Astrocyte (in vitro differentiated cells and primary cell): ENCODE measurements at regions not wholly inside any gene's neighbourhood (a gene's known extent, or its start where the extent isn't known, plus 50 kb on each side); places are given as distances from the start of the nearest gene placed in this dataset.

ENCODE experiments used
- DNase-seq: peaks from one replicate; pipeline ENCODE4 v3.0.0-alpha.2; 2010; ENCODE audit warnings: low read depth
- FAIRE-seq: peaks from 2 replicates; lab custom pipeline; 2011; peaks lifted over from hg19 to GRCh38; lab: Jason Lieb, UNC
- H2AFZ ChIP-seq: 2 replicates; pipeline ENCODE4 v1.6.0; 2012; ENCODE audit warnings: low read depth, low read length, inconsistent platforms
- H3K27ac ChIP-seq: 2 replicates; pipeline ENCODE4 v1.5.1; 2011; ENCODE audit warnings: low read depth, low read length, inconsistent platforms
- H3K27me3 ChIP-seq: 2 replicates; pipeline ENCODE4 v1.6.0; 2011; ENCODE audit warnings: low read length, inconsistent platforms; ENCODE audit not compliant: insufficient read depth
- H3K36me3 ChIP-seq: 2 replicates; pipeline ENCODE4 v1.5.1; 2011; ENCODE audit warnings: low read length, inconsistent platforms; ENCODE audit not compliant: insufficient read depth
- H3K4me1 ChIP-seq: 2 replicates; pipeline ENCODE4 v1.5.1; 2011; ENCODE audit warnings: low read length, inconsistent platforms; ENCODE audit not compliant: insufficient read depth
- H3K4me2 ChIP-seq: 2 replicates; pipeline ENCODE4 v1.6.0; 2012; ENCODE audit warnings: low read length, inconsistent platforms
- H3K4me3 ChIP-seq: 2 replicates; pipeline ENCODE4 v1.5.1; 2011; ENCODE audit warnings: low read depth, mild to moderate bottlenecking, low read length, inconsistent platforms; ENCODE audit not compliant: insufficient read depth
- H3K79me2 ChIP-seq: 2 replicates; pipeline ENCODE4 v1.6.0; 2012; ENCODE audit warnings: mild to moderate bottlenecking, low read length, inconsistent platforms; ENCODE audit not compliant: insufficient read depth
- H3K9ac ChIP-seq: 2 replicates; pipeline ENCODE4 v1.6.0; 2012; ENCODE audit warnings: mild to moderate bottlenecking, low read length, inconsistent platforms
- H3K9me3 ChIP-seq: 2 replicates; pipeline ENCODE4 v1.5.1; 2012; ENCODE audit warnings: low read depth, mild to moderate bottlenecking, low read length, inconsistent platforms; ENCODE audit not compliant: insufficient read depth
- H4K20me1 ChIP-seq: 2 replicates; pipeline ENCODE4 v1.6.0; 2012; ENCODE audit warnings: low read length, inconsistent platforms; ENCODE audit not compliant: insufficient read depth
- H3K27ac Mint-ChIP-seq: one replicate; pipeline ENCODE4 v1.8.0; 2021; ENCODE audit warnings: mild to moderate bottlenecking, mixed read lengths; ENCODE audit not compliant: unreplicated experiment
- H3K27me3 Mint-ChIP-seq: one replicate; pipeline ENCODE4 v1.8.0; 2021; ENCODE audit warnings: low read depth, mixed read lengths; ENCODE audit not compliant: unreplicated experiment
- H3K36me3 Mint-ChIP-seq: one replicate; pipeline ENCODE4 v1.8.0; 2021; ENCODE audit warnings: low read depth, mixed read lengths; ENCODE audit not compliant: unreplicated experiment
- H3K4me1 Mint-ChIP-seq: one replicate; pipeline ENCODE4 v1.8.0; 2021; ENCODE audit warnings: low read depth, mixed read lengths; ENCODE audit not compliant: unreplicated experiment
- H3K4me3 Mint-ChIP-seq: one replicate; pipeline ENCODE4 v1.8.0; 2021; ENCODE audit warnings: mild to moderate bottlenecking, moderate library complexity, mixed read lengths; ENCODE audit not compliant: unreplicated experiment
- H3K9me3 Mint-ChIP-seq: one replicate; pipeline ENCODE4 v1.8.0; 2021; ENCODE audit warnings: mild to moderate bottlenecking, mixed read lengths; ENCODE audit not compliant: unreplicated experiment
- CTCF ChIP-seq: IDR thresholded peaks from 2 replicates; pipeline ENCODE4 v1.5.1; 2011; ENCODE audit warnings: low read depth, mild to moderate bottlenecking, inconsistent platforms, low read length, moderate library complexity; ENCODE audit not compliant: insufficient read depth
- EZH2 ChIP-seq: IDR thresholded peaks from 2 replicates; pipeline ENCODE4 v1.6.1; 2012; ENCODE audit warnings: mild to moderate bottlenecking, low read length, inconsistent platforms; ENCODE audit not compliant: insufficient read depth

DNA sequence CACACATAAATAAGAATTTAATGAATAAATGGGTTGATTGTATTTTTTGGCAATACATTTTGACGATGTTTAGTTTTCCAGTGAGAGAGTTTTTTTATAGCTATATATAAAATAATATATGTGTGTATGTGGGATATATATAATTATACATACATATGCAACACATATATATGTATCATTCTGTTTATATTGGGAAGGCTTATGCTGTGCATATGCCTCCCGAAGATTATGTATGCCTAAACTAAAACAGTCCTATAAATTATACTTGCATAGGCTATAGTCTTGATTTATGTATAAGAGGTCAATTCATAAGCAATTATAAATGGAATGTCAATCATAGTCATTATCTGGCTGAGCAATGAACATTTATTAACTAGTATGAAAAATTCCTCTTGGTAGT, 151.3 kb upstream of the HMHB1 start:
- H3K4me1 Mint-ChIP-seq, result no peaks in the 10 kb centered on the region
- Histone ChIP-seq H3K27me3 (no peaks in the 10 kb centered on the region), H3K27ac (no peak overlapping the region), H3K4me2 (no peak overlapping the region), H3K79me2 (no peaks in the 10 kb centered on the region), H3K9ac (no peak overlapping the region), H3K4me1 (no peaks in the 10 kb centered on the region), H3K4me3 (no peak overlapping the region), H3K36me3 (no peaks in the 10 kb centered on the region), H3K9me3 (no peaks in the 10 kb centered on the region), H4K20me1 (no peaks in the 10 kb centered on the region), H2AFZ (no peak overlapping the region)
- no peaks in the 10 kb centered on the region for H3K9me3 Mint-ChIP-seq
- no peaks in the 10 kb centered on the region for H3K36me3 Mint-ChIP-seq
- DNase-seq (no peak), FAIRE-seq (no peak)
- H3K4me3 Mint-ChIP-seq, result no peak overlapping the region
- H3K27ac Mint-ChIP-seq, result no peak overlapping the region
- TF ChIP-seq EZH2 (no peak), CTCF (no peak)
- no peaks in the 10 kb centered on the region for H3K27me3 Mint-ChIP-seq

GRCh38 chr5:143659599-143660238, 152.2 kb upstream of the HMHB1 start:
- Histone ChIP-seq H2AFZ (no peak overlapping the region), H3K9me3 (no peaks in the 10 kb centered on the region), H3K9ac (no peak overlapping the region), H3K36me3 (no peaks in the 10 kb centered on the region), H4K20me1 (no peaks in the 10 kb centered on the region), H3K4me1 (no peaks in the 10 kb centered on the region), H3K79me2 (no peaks in the 10 kb centered on the region), H3K27ac (no peak overlapping the region), H3K27me3 (no peaks in the 10 kb centered on the region), H3K4me2 (no peak overlapping the region), H3K4me3 (no peak overlapping the region)
- Mint-ChIP-seq H3K27me3 (no peaks in the 10 kb centered on the region), H3K4me3 (no peak overlapping the region), H3K27ac (no peak overlapping the region), H3K36me3 (no peaks in the 10 kb centered on the region), H3K9me3 (no peaks in the 10 kb centered on the region), H3K4me1 (no peaks in the 10 kb centered on the region)
- no peak for TF ChIP-seq CTCF
- no peak for TF ChIP-seq EZH2
- FAIRE-seq, result no peak
- no peak for DNase-seq

DNA sequence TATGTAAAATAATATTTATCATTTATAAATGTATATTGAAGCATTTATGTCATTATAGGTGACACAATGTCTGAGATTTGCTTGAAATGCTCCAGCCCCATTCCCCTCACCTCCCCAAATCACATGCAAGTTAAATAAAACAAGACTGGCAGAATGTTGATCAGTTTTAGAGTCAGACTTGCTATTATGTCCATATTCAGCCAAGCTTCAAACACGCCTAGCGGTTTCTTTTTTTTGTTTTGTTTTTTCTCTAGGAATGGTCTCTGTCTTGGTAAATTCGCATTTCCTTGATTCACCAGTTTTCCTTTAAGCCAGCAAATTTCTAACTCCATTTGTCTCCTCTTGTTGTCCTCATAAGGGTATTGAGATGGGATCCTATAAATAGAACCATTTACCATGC, 153.0 kb upstream of the HMHB1 start:
- no peak for FAIRE-seq
- Mint-ChIP-seq H3K27me3 (no peaks in the 10 kb centered on the region), H3K4me1 (no peaks in the 10 kb centered on the region), H3K9me3 (no peaks in the 10 kb centered on the region), H3K4me3 (no peak overlapping the region), H3K36me3 (no peaks in the 10 kb centered on the region), H3K27ac (no peak overlapping the region)
- Histone ChIP-seq H3K79me2 (no peaks in the 10 kb centered on the region), H3K4me2 (no peak overlapping the region), H3K9me3 (no peaks in the 10 kb centered on the region), H3K4me1 (no peaks in the 10 kb centered on the region), H4K20me1 (no peaks in the 10 kb centered on the region), H3K36me3 (no peaks in the 10 kb centered on the region), H3K27ac (no peak overlapping the region), H3K4me3 (no peak overlapping the region), H2AFZ (no peak overlapping the region), H3K9ac (no peak overlapping the region), H3K27me3 (no peaks in the 10 kb centered on the region)
- DNase-seq, result no peak
- TF ChIP-seq CTCF (no peak), EZH2 (no peak)
